Amniotic stem cell (primary cell): ENCODE measurements at regions not wholly inside any gene's neighbourhood (a gene's known extent, or its start where the extent isn't known, plus 50 kb on each side); places are given as distances from the start of the nearest gene placed in this dataset.

Experiments
- DNase-seq: peaks from one replicate; lab custom pipeline; 2025; lab: John Stamatoyannopoulos, UW

GRCh38 chr5:124466011-124466410 lies 280.4 kb downstream of the ZNF608 start:
- no peak for DNase-seq

GRCh38 chr5:124463851-124464250 lies 282.6 kb downstream of the ZNF608 start:
- no peak for DNase-seq

GRCh38 chr5:124462751-124463150 lies 283.7 kb downstream of the ZNF608 start:
- DNase-seq: no peak

GRCh38 chr5:124461941-124462340 lies 284.5 kb downstream of the ZNF608 start:
- no peak for DNase-seq

GRCh38 chr5:124461157-124461556 lies 285.3 kb downstream of the ZNF608 start:
- no peak for DNase-seq

- DNase-seq: no peak
Observed at GRCh38 chr5:124460642-124461041, 285.8 kb downstream of the ZNF608 start.

- no peak for DNase-seq
Observed at GRCh38 chr5:124459984-124460383, 286.5 kb downstream of the ZNF608 start.

- no peak for DNase-seq
Observed at GRCh38 chr5:124457901-124458300, 288.5 kb downstream of the ZNF608 start.

- DNase-seq: no peak
Observed at GRCh38 chr5:124457101-124457500, 289.3 kb downstream of the ZNF608 start.

GRCh38 chr5:124456249-124456648 lies 290.2 kb downstream of the ZNF608 start:
- DNase-seq: no peak

GRCh38 chr5:124454081-124454480 lies 292.4 kb downstream of the ZNF608 start:
- no peak for DNase-seq

- DNase-seq: no peak
Observed at GRCh38 chr5:124453221-124454051, 293.0 kb downstream of the ZNF608 start.

- no peak for DNase-seq
Observed at GRCh38 chr5:124452412-124452811, 294.0 kb downstream of the ZNF608 start.

- no peak for DNase-seq
Observed at GRCh38 chr5:124451721-124452383, 294.6 kb downstream of the ZNF608 start.

GRCh38 chr5:124446120-124446519 lies 300.3 kb downstream of the ZNF608 start:
- no peak for DNase-seq

- no peak for DNase-seq
Observed at GRCh38 chr5:124445070-124445619, 301.3 kb downstream of the ZNF608 start.

- no peak for DNase-seq
Observed at GRCh38 chr5:124444147-124444775, 302.2 kb downstream of the ZNF608 start.

GRCh38 chr5:124440471-124440870 lies 306.0 kb downstream of the ZNF608 start:
- DNase-seq: no peak

- no peak for DNase-seq
Observed at GRCh38 chr5:124439609-124440008, 306.8 kb downstream of the ZNF608 start.

- no peak for DNase-seq
Observed at GRCh38 chr5:124438903-124439281, 307.5 kb downstream of the ZNF608 start.

- no peak for DNase-seq
Observed at GRCh38 chr5:124438026-124438902, 308.2 kb downstream of the ZNF608 start.

GRCh38 chr5:124436294-124436693 lies 310.1 kb downstream of the ZNF608 start:
- DNase-seq: no peak
